GM19043 (cell line): ENCODE measurements at regions not wholly inside any gene's neighbourhood (a gene's known extent, or its start where the extent isn't known, plus 50 kb on each side); places are given as distances from the start of the nearest gene placed in this dataset.
"Not testable (repeated sequence)": the region's sequence is repeated elsewhere in the genome, so short reads cannot be mapped to it uniquely, and the experiment has no call there.

ENCODE experiments used
- ATAC-seq: cut with Tn5 transposase; IDR thresholded peaks from one replicate; pipeline ENCODE4 v1.9.1; 2021; ENCODE audit warnings: low read depth; ENCODE audit not compliant: unreplicated experiment

- ATAC-seq = no peak
Measured at GRCh38 chr1:4449972-4450371, 204.4 kb upstream of the AJAP1 start.

- ATAC-seq = no peak
Measured at GRCh38 chr1:4452701-4453100, 201.7 kb upstream of the AJAP1 start.

- no peak for ATAC-seq
Measured at GRCh38 chr1:4460052-4460451, 194.4 kb upstream of the AJAP1 start.

GRCh38 chr1:4460651-4461050 lies 193.8 kb upstream of the AJAP1 start:
- no peak for ATAC-seq

- no peak for ATAC-seq
Measured at GRCh38 chr1:4461726-4462290, 192.6 kb upstream of the AJAP1 start.

- no peak for ATAC-seq
Measured at GRCh38 chr1:4462831-4463484, 191.5 kb upstream of the AJAP1 start.

GRCh38 chr1:4463631-4464030 lies 190.8 kb upstream of the AJAP1 start:
- ATAC-seq = no peak

- ATAC-seq = no peak
Measured at GRCh38 chr1:4464478-4464877, 189.9 kb upstream of the AJAP1 start.

GRCh38 chr1:4467241-4467640 lies 187.2 kb upstream of the AJAP1 start:
- no peak for ATAC-seq

- no peak for ATAC-seq
Measured at GRCh38 chr1:4468386-4468785, 186.0 kb upstream of the AJAP1 start.

- ATAC-seq = no peak
Measured at GRCh38 chr1:4468804-4469514, 185.4 kb upstream of the AJAP1 start.

GRCh38 chr1:4476394-4476793 lies 178.0 kb upstream of the AJAP1 start:
- no peak for ATAC-seq

- ATAC-seq = no peak
Measured at GRCh38 chr1:4481451-4481850, 173.0 kb upstream of the AJAP1 start.

- ATAC-seq = no peak
Measured at GRCh38 chr1:4482526-4482925, 171.9 kb upstream of the AJAP1 start.

- ATAC-seq = no peak
Measured at GRCh38 chr1:4483021-4483625, 171.3 kb upstream of the AJAP1 start.

GRCh38 chr1:4485398-4485797 lies 169.0 kb upstream of the AJAP1 start:
- ATAC-seq = no peak

- no peak for ATAC-seq
Measured at GRCh38 chr1:4485878-4486277, 168.5 kb upstream of the AJAP1 start.

GRCh38 chr1:4486408-4487120 lies 167.8 kb upstream of the AJAP1 start:
- ATAC-seq = no peak

- ATAC-seq = no peak
Measured at GRCh38 chr1:4488018-4488417, 166.4 kb upstream of the AJAP1 start.

GRCh38 chr1:4489486-4489885 lies 164.9 kb upstream of the AJAP1 start:
- ATAC-seq = no peak

GRCh38 chr1:4489992-4490391 lies 164.4 kb upstream of the AJAP1 start:
- not testable (repeated sequence) for ATAC-seq
